Muscle of leg (tissue), 3 donors: ENCODE measurements at regions not wholly inside any gene's neighbourhood (a gene's known extent, or its start where the extent isn't known, plus 50 kb on each side); places are given as distances from the start of the nearest gene placed in this dataset.
"Not testable (repeated sequence)": the region's sequence is repeated elsewhere in the genome, so short reads cannot be mapped to it uniquely, and the experiment has no call there.

Source experiments
- DNase-seq: peaks from one replicate; pipeline ENCODE4 v3.0.0; 2013
- H3K27ac ChIP-seq: one replicate; pipeline ENCODE4 v1.5.1; 2013; ENCODE audit warnings: mild to moderate bottlenecking, low read length, control low read depth
- H3K27me3 ChIP-seq: one replicate; pipeline ENCODE4 v1.6.1; 2013; ENCODE audit warnings: low read length; ENCODE audit not compliant: control insufficient read depth, insufficient read depth
- H3K36me3 ChIP-seq: one replicate; pipeline ENCODE4 v1.6.1; 2013; ENCODE audit warnings: low read length; ENCODE audit not compliant: control insufficient read depth, insufficient read depth
- H3K4me1 ChIP-seq: one replicate; pipeline ENCODE4 v1.6.1; 2013; ENCODE audit warnings: low read length; ENCODE audit not compliant: control insufficient read depth, insufficient read depth
- H3K4me3 ChIP-seq: one replicate; pipeline ENCODE4 v1.5.1; 2013; ENCODE audit warnings: low read length, control low read depth
- H3K9me3 ChIP-seq: replicated peaks from 2 replicates; pipeline ENCODE4 v1.6.1; 2013; ENCODE audit warnings: low read depth, low read length; ENCODE audit not compliant: control insufficient read depth
- WGBS: methylation state at CpG from one replicate; pipeline ENCODE4 v1.1.5; 2013; ENCODE audit warnings: missing lambda C conversion rate; ENCODE audit not compliant: insufficient coverage; 5-methylcytosine and 5-hydroxymethylcytosine counted together

- H3K27me3 ChIP-seq = peaks cover 23% of the 10 kb centered on the region
- peak overlapping the region; percentile 43 for H3K4me3 ChIP-seq
- H3K9me3 ChIP-seq = no peaks in the 10 kb centered on the region
- H3K4me1 ChIP-seq = peaks cover 12% of the 10 kb centered on the region
- peak; percentile 36 for DNase-seq
- no peak overlapping the region for H3K27ac ChIP-seq
- 0% methylated on average over 56 of the region's 68 CpGs for WGBS
- H3K36me3 ChIP-seq = no peaks in the 10 kb centered on the region
Measured at GRCh38 chr12:67069451-67070306, 199.5 kb upstream of the CAND1 start.

- H3K4me3 ChIP-seq = no peak overlapping the region
- H3K4me1 ChIP-seq = peaks cover 12% of the 10 kb centered on the region
- no peaks in the 10 kb centered on the region for H3K9me3 ChIP-seq
- no peaks in the 10 kb centered on the region for H3K36me3 ChIP-seq
- DNase-seq = no peak
- no peak overlapping the region for H3K27ac ChIP-seq
- 67% methylated on average over 2 of the region's 6 CpGs for WGBS
- peaks cover 23% of the 10 kb centered on the region for H3K27me3 ChIP-seq
Measured at GRCh38 chr12:67070307-67070600, 198.9 kb upstream of the CAND1 start.

GRCh38 chr12:67070604-67071003 lies 198.6 kb upstream of the CAND1 start:
- H3K4me1 ChIP-seq = peaks cover 12% of the 10 kb centered on the region
- DNase-seq = no peak
- no peak overlapping the region for H3K27ac ChIP-seq
- peaks cover 23% of the 10 kb centered on the region for H3K27me3 ChIP-seq
- H3K36me3 ChIP-seq = no peaks in the 10 kb centered on the region
- no peak overlapping the region for H3K4me3 ChIP-seq
- 63% methylated on average over 3 of the region's 4 CpGs for WGBS
- H3K9me3 ChIP-seq = no peaks in the 10 kb centered on the region

- peaks cover 23% of the 10 kb centered on the region for H3K27me3 ChIP-seq
Measured at GRCh38 chr12:67072281-67072680, 196.9 kb upstream of the CAND1 start.

GRCh38 chr12:67073336-67073735 lies 195.8 kb upstream of the CAND1 start:
- Histone ChIP-seq H3K4me3 (no peak overlapping the region), H3K27ac (no peak overlapping the region), H3K27me3 (peaks cover 13% of the 10 kb centered on the region), H3K36me3 (no peaks in the 10 kb centered on the region), H3K4me1 (peaks cover 6% of the 10 kb centered on the region), H3K9me3 (no peaks in the 10 kb centered on the region)
- WGBS = 14% methylated on average over 1 of the region's 1 CpG
- peak; percentile 28 for DNase-seq

More at GRCh38 chr12:67072281-67072680, 196.9 kb upstream of the CAND1 start:
- no CpG with 5 or more reads among the region's 4 CpGs for WGBS
- H3K9me3 ChIP-seq, H3K4me3 ChIP-seq, H3K27ac ChIP-seq, H3K36me3 ChIP-seq, DNase-seq: not testable (repeated sequence)
- H3K4me1 ChIP-seq = peaks cover 12% of the 10 kb centered on the region

GRCh38 chr12:67074072-67074471 lies 195.1 kb upstream of the CAND1 start:
- no peak overlapping the region for H3K27ac ChIP-seq
- no peaks in the 10 kb centered on the region for H3K36me3 ChIP-seq
- H3K4me3 ChIP-seq = no peak overlapping the region
- 96% methylated on average over 5 of the region's 6 CpGs for WGBS
- H3K9me3 ChIP-seq = no peaks in the 10 kb centered on the region
- H3K4me1 ChIP-seq = peaks cover 4% of the 10 kb centered on the region
- DNase-seq = no peak
- peaks cover 10% of the 10 kb centered on the region for H3K27me3 ChIP-seq

- no peaks in the 10 kb centered on the region for H3K27me3 ChIP-seq
- no peaks in the 10 kb centered on the region for H3K4me1 ChIP-seq
- H3K27ac ChIP-seq = no peak overlapping the region
- H3K9me3 ChIP-seq = no peaks in the 10 kb centered on the region
- no peaks in the 10 kb centered on the region for H3K36me3 ChIP-seq
- WGBS = no CpG with 5 or more reads among the region's 1 CpG
- no peak for DNase-seq
- H3K4me3 ChIP-seq = no peak overlapping the region
Measured at GRCh38 chr12:67077617-67078016, 191.5 kb upstream of the CAND1 start.

- peaks cover 2% of the 10 kb centered on the region for H3K27me3 ChIP-seq
- H3K36me3 ChIP-seq = no peaks in the 10 kb centered on the region
- H3K27ac ChIP-seq = no peak overlapping the region
- DNase-seq = no peak
- no peaks in the 10 kb centered on the region for H3K4me1 ChIP-seq
- no peaks in the 10 kb centered on the region for H3K9me3 ChIP-seq
- 80% methylated on average over 1 of the region's 4 CpGs for WGBS
- no peak overlapping the region for H3K4me3 ChIP-seq
Measured at GRCh38 chr12:67078957-67079356, 190.2 kb upstream of the CAND1 start.

GRCh38 chr12:67080637-67081036 lies 188.5 kb upstream of the CAND1 start:
- Histone ChIP-seq H3K4me1 (no peaks in the 10 kb centered on the region), H3K4me3 (no peak overlapping the region), H3K9me3 (no peaks in the 10 kb centered on the region), H3K27ac (no peak overlapping the region), H3K36me3 (no peaks in the 10 kb centered on the region), H3K27me3 (peaks cover 2% of the 10 kb centered on the region)
- DNase-seq = no peak
- no CpG with 5 or more reads among the region's 1 CpG for WGBS

GRCh38 chr12:67082221-67082620 lies 186.9 kb upstream of the CAND1 start:
- WGBS = no CpG with 5 or more reads among the region's 1 CpG
- H3K4me3 ChIP-seq = no peak overlapping the region
- H3K9me3 ChIP-seq = no peaks in the 10 kb centered on the region
- no peak overlapping the region for H3K27ac ChIP-seq
- no peak for DNase-seq
- no peaks in the 10 kb centered on the region for H3K4me1 ChIP-seq
- peaks cover 2% of the 10 kb centered on the region for H3K27me3 ChIP-seq
- H3K36me3 ChIP-seq = no peaks in the 10 kb centered on the region

GRCh38 chr12:67085699-67086098 lies 183.5 kb upstream of the CAND1 start:
- no CpG with 5 or more reads among the region's 2 CpGs for WGBS
- H3K4me1 ChIP-seq = no peaks in the 10 kb centered on the region

More at GRCh38 chr12:67085699-67086098, 183.5 kb upstream of the CAND1 start:
- Histone ChIP-seq H3K9me3 (no peaks in the 10 kb centered on the region), H3K27me3 (peaks cover 2% of the 10 kb centered on the region), H3K36me3 (no peaks in the 10 kb centered on the region), H3K27ac (no peak overlapping the region), H3K4me3 (no peak overlapping the region)
- no peak for DNase-seq
